B cell (primary cell): ENCODE measurements at regions not wholly inside any gene's neighbourhood (a gene's known extent, or its start where the extent isn't known, plus 50 kb on each side); places are given as distances from the start of the nearest gene placed in this dataset.
"Not testable (repeated sequence)": the region's sequence is repeated elsewhere in the genome, so short reads cannot be mapped to it uniquely, and the experiment has no call there.

Experiments used
- ATAC-seq: fragments of 200-7000 bp; cut with Tn5 transposase; one replicate; pipeline ENCODE4 v1.10.0; 2021; ENCODE audit warnings: low read depth, mild to moderate bottlenecking, moderate number of reproducible peaks, moderate library complexity
- CTCF ChIA-PET: fragments of 350-600 bp; sonication (Branson Sonifier 250); formaldehyde crosslinking; loops from one replicate; lab custom pipeline; 2021; ENCODE audit warnings: antibody characterized with exemption, inconsistent platforms; lab: Charles Lee
- POLR2A ChIA-PET: fragments of 350-600 bp; sonication (Branson Sonifier 250); formaldehyde crosslinking; loops from one replicate; lab custom pipeline; 2021; ENCODE audit warnings: antibody characterized with exemption; lab: Charles Lee
- DNase-seq: peaks from one replicate; pipeline ENCODE4 v3.0.0; 2013
- H2AFZ ChIP-seq: 2 replicates; pipeline ENCODE4 v1.6.1; 2012; ENCODE audit warnings: mild to moderate bottlenecking, low read depth, low read length; ENCODE audit not compliant: insufficient read depth, poor library complexity, severe bottlenecking
- H3K27ac ChIP-seq, 2 donors: 1 replicate in 1 of 2; 2 replicates in 1 of 2; pipeline ENCODE4 v1.5.1; 2012 to 2013; ENCODE audit warnings: low read length in 2 of 2, mild to moderate bottlenecking in 2 of 2, moderate library complexity in 1 of 2
- H3K27me3 ChIP-seq, 4 experiments: fragments of 200-600 bp in 1 of 4; sonication (generic) in 1 of 4; replicated peaks in 1 of 4; 1 replicate in 2 of 4; 2 replicates in 2 of 4; pipeline versions ENCODE4 v1.6.1 to v1.7.0; 2013 to 2016; ENCODE audit warnings: low read length in 3 of 4, mild to moderate bottlenecking in 2 of 4, mixed read lengths in 1 of 4, moderate library complexity in 1 of 4; ENCODE audit not compliant: insufficient read depth in 4 of 4, control insufficient read depth in 3 of 4; ENCODE audit errors: control extremely low read depth in 1 of 4
- H3K36me3 ChIP-seq, 2 experiments: replicated peaks in 1 of 2; 1 replicate in 1 of 2; 2 replicates in 1 of 2; pipeline versions ENCODE4 v1.6.1 to v1.7.1; 2013; ENCODE audit warnings: low read length in 1 of 2; ENCODE audit not compliant: insufficient read depth in 2 of 2, control insufficient read depth in 1 of 2; ENCODE audit errors: control extremely low read depth in 1 of 2, extremely low read depth in 1 of 2
- H3K4me1 ChIP-seq, 2 donors: fragments of 200-600 bp in 1 of 2; sonication (generic) in 1 of 2; 1 replicate in 1 of 2; 2 replicates in 1 of 2; pipeline versions ENCODE4 v1.5.1 to v1.6.1; 2013 to 2017; ENCODE audit warnings: low read length in 2 of 2; ENCODE audit not compliant: control insufficient read depth in 2 of 2, insufficient read depth in 2 of 2
- H3K4me2 ChIP-seq: replicated peaks from 2 replicates; pipeline ENCODE3; 2012; ENCODE audit warnings: mild to moderate bottlenecking, low read depth, low read length; ENCODE audit not compliant: poor library complexity, severe bottlenecking
- H3K4me3 ChIP-seq, 5 experiments: fragments of 200-600 bp in 1 of 5; sonication (generic) in 1 of 5; 1 replicate in 3 of 5; 2 replicates in 2 of 5; pipeline versions ENCODE4 v1.5.1 to v1.7.0; 2011 to 2016; ENCODE audit warnings: low read length in 4 of 5, mild to moderate bottlenecking in 4 of 5, low read depth in 2 of 5, control low read depth in 1 of 5, moderate library complexity in 1 of 5; ENCODE audit not compliant: insufficient read depth in 1 of 5; ENCODE audit errors: control extremely low read depth in 1 of 5, extremely low read depth in 1 of 5
- H3K79me2 ChIP-seq: fragments of 200-600 bp; sonication (generic); one replicate; pipeline ENCODE4 v1.6.0; 2016; ENCODE audit warnings: low read length; ENCODE audit not compliant: control insufficient read depth, insufficient read depth
- H3K9ac ChIP-seq: fragments of 200-600 bp; sonication (generic); 2 replicates; pipeline ENCODE4 v1.6.1; 2017; ENCODE audit warnings: mild to moderate bottlenecking, low read length, moderate library complexity
- H3K9me3 ChIP-seq, 3 donors: one replicate each; pipeline versions ENCODE4 v1.6.1 to v1.7.1; 2013; ENCODE audit warnings: low read length in 2 of 3; ENCODE audit not compliant: control insufficient read depth in 2 of 3, insufficient read depth in 1 of 3; ENCODE audit errors: control extremely low read depth in 1 of 3
- H4K20me1 ChIP-seq: 2 replicates; pipeline ENCODE4 v1.6.0; 2012; ENCODE audit warnings: mild to moderate bottlenecking, low read length; ENCODE audit not compliant: insufficient read depth, control insufficient read depth, poor library complexity, severe bottlenecking
- H3K27ac Mint-ChIP-seq: one replicate; pipeline ENCODE4 v1.8.0; 2021; ENCODE audit warnings: mixed read lengths
- H3K27me3 Mint-ChIP-seq: one replicate; pipeline ENCODE4 v1.8.0; 2021; ENCODE audit warnings: mixed read lengths
- H3K4me1 Mint-ChIP-seq: one replicate; pipeline ENCODE4 v1.8.0; 2021; ENCODE audit warnings: mixed read lengths
- H3K4me3 Mint-ChIP-seq: one replicate; pipeline ENCODE4 v1.8.0; 2021; ENCODE audit warnings: mixed read lengths
- H3K9me3 Mint-ChIP-seq: one replicate; pipeline ENCODE4 v1.8.0; 2022; ENCODE audit warnings: mixed read lengths; ENCODE audit not compliant: insufficient read depth
- WGBS: methylation state at CpG from one replicate; pipeline ENCODE4 v1.1.5; 2013; ENCODE audit warnings: missing lambda C conversion rate; ENCODE audit not compliant: insufficient coverage; 5-methylcytosine and 5-hydroxymethylcytosine counted together
- intact Hi-C: fragments of 100-400 bp; cut with micrococcal nuclease; formaldehyde crosslinking; loops from one replicate; pipeline ENCODE4 v1.10.0; 2022
- TF ChIP-seq, protein P1 (sequence below): fragments of 200-600 bp; IDR thresholded peaks from one replicate; pipeline ENCODE4 v1.8.0; 2022; ENCODE audit warnings: antibody characterized with exemption, mild to moderate bottlenecking

DNA sequence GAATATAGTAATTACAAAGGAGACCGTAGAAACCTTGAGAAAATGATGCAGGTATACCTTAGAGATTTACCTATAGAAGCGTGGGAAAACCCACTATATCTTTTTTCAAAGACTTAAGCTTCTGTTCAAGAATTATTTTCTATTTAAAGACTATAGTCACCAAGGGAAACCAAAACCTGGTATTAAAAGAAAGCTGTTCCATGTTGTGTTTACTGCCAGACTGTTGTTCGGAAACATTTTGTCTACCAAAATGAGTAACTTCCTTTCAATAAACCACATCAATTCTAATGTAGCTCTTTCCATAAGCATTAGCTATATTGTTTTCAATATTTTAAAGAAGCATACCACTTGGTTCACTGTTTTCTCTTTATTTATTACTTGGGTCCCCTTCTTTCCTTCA, 182.9 kb upstream of the SLITRK6 start:
- Histone ChIP-seq H4K20me1 (no peaks in the 10 kb centered on the region), H3K9ac (no peak overlapping the region), H3K4me2 (no peak overlapping the region), H3K79me2 (no peaks in the 10 kb centered on the region), H2AFZ (no peak overlapping the region), H3K27me3 (no peaks in the 10 kb centered on the region), H3K4me1 (no peaks in the 10 kb centered on the region), H3K9me3 (no peaks in the 10 kb centered on the region), H3K36me3 (no peaks in the 10 kb centered on the region), H3K27ac (no peak overlapping the region), H3K4me3 (no peak overlapping the region)
- DNase-seq (no peak), ATAC-seq (no peak)
- ChIA-PET POLR2A (no interaction called here), CTCF (no interaction called here)
- TF ChIP-seq, protein P1, sequence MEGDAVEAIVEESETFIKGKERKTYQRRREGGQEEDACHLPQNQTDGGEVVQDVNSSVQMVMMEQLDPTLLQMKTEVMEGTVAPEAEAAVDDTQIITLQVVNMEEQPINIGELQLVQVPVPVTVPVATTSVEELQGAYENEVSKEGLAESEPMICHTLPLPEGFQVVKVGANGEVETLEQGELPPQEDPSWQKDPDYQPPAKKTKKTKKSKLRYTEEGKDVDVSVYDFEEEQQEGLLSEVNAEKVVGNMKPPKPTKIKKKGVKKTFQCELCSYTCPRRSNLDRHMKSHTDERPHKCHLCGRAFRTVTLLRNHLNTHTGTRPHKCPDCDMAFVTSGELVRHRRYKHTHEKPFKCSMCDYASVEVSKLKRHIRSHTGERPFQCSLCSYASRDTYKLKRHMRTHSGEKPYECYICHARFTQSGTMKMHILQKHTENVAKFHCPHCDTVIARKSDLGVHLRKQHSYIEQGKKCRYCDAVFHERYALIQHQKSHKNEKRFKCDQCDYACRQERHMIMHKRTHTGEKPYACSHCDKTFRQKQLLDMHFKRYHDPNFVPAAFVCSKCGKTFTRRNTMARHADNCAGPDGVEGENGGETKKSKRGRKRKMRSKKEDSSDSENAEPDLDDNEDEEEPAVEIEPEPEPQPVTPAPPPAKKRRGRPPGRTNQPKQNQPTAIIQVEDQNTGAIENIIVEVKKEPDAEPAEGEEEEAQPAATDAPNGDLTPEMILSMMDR = no peak
- Mint-ChIP-seq H3K27me3 (no peaks in the 10 kb centered on the region), H3K4me1 (no peaks in the 10 kb centered on the region), H3K9me3 (no peaks in the 10 kb centered on the region), H3K4me3 (no peak overlapping the region), H3K27ac (no peak overlapping the region)
- WGBS = no CpG with 5 or more reads among the region's 3 CpGs
- intact Hi-C loops = no loop called here

DNA sequence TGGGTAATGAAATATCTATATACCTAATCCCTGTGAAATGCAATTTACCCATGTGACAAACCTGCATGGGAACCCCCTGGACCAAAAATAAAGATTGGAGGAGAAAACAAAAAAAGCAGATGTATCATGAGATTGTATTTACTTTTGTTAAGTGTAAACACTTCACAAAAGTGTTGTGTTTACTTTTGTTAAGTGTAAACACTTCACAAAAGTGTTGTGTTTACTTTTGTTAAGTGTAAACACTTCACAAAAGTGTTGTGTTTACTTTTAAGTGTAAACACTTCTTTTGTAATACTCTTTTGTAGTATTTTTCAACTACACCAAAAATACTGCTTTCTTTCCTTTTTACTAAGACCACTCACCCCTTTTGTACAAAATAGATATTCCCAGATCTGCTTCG, 181.2 kb upstream of the SLITRK6 start:
- WGBS = no CpG with 5 or more reads among the region's 1 CpG
- POLR2A ChIA-PET, CTCF ChIA-PET, H3K9me3 Mint-ChIP-seq, DNase-seq, intact Hi-C loops, H3K4me3 Mint-ChIP-seq, H3K36me3 ChIP-seq, H3K4me1 Mint-ChIP-seq, H3K9ac ChIP-seq, H3K9me3 ChIP-seq, H3K4me3 ChIP-seq, H3K27ac Mint-ChIP-seq, H3K79me2 ChIP-seq, H3K4me1 ChIP-seq, H3K27me3 ChIP-seq, H3K4me2 ChIP-seq, ATAC-seq, H3K27ac ChIP-seq, H4K20me1 ChIP-seq, H3K27me3 Mint-ChIP-seq, H2AFZ ChIP-seq: not testable (repeated sequence)
